Activated T-cell treated with anti-CD3 and anti-CD28 coated beads for 24 hours (primary cell): ENCODE measurements at regions not wholly inside any gene's neighbourhood (a gene's known extent, or its start where the extent isn't known, plus 50 kb on each side); places are given as distances from the start of the nearest gene placed in this dataset.
"Not testable (repeated sequence)": the region's sequence is repeated elsewhere in the genome, so short reads cannot be mapped to it uniquely, and the experiment has no call there.

Source experiments
- DNase-seq: peaks from one replicate; pipeline ENCODE4 v3.0.0-alpha.2; 2020; ENCODE audit warnings: low read depth

DNA sequence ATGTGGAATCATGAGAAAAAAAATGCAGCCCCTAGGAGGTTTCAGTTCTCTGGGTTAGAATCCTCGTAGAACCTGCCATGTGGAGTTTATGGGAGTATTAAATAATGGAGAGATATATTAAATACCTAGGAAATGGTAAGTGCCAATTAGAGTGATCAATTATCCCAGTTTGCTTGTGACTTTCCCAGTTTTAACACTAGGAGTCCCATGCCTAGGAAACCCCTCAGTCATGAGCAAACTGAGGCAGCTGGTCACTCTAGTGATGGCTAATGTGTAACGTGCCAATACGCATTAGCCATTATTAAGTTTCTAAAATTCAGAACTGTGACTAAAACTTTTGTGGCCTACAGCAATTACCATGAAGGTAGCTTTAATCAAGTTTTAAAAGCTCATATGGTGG is 720.6 kb downstream of the TAF11L14 start:
- no peak for DNase-seq

DNA sequence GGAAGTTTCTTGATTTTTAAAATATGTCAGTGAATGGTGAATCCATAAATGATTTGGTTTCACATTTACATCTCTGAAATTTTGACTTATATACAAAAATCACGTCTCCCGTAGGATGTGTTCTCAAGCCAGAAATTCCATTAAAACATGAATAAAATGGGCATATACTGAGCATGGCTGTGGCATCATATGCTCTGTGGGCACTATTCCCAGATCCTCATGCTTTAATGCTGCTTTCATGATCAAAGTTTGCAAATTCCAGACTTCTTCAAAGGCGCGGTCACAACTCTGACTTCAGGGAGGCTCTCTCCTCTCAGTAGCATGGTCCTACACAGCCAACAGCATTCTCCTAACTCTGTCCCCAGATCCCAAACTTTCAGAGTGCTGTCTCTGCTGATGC is 723.2 kb downstream of the TAF11L14 start:
- DNase-seq: no peak

DNA sequence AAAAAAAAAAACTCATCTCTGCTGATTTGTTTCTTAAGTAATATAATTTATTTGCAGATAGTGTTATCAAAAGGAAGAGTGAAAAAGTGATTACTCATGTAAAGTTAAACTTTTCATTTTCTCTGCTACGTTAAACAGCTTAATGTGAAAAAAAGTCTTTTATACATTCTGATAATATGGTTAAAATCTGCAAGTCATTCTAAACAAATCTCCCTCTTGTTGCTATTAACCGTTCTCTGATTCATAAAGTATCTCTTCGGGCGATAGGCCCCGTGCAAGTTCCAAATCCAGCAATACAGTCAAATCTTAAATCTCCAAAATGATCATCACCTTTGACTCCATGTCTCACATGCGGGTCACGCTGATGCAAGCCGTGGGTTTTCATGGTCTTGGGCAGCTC is 732.0 kb downstream of the TAF11L14 start:
- no peak for DNase-seq

DNA sequence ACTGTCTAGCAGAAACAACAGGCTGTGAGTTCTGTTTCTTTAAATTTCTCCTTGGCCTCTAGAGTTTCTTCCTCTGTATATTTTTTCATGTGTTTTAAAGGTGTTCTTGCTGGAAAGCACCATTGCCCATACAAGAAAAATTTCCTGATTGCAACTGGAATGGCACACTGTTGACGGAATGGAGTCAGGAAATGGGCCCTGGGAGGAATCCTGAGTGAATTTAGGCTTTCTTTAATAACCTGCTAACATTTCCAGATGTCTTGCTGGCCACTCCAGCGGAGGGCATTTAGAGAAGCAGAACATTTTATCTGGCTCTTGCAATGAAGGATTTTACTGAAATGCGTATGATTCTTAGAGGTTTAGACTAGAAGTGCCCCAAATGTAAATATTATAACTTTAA is 736.3 kb downstream of the TAF11L14 start:
- DNase-seq: no peak

DNA sequence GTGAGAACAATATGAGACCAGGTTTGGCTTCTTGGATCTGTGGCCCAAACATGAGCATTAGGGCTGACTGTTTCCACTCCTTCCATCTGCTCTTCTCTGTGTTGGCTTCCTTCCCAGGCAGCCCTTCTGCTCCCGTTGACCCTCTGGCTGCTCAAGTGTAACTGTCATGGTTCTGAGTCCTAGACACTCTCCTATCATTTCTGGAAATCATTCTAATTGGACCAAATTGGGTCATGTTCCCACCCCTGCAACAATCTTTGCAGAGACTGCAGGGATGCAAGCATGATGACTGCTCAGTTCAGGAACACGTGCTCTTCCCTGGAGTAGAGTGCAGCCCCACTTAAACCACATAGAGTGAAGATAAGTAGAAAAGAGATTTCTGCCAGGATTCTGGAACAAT is 741.4 kb downstream of the TAF11L14 start:
- no peak for DNase-seq

DNA sequence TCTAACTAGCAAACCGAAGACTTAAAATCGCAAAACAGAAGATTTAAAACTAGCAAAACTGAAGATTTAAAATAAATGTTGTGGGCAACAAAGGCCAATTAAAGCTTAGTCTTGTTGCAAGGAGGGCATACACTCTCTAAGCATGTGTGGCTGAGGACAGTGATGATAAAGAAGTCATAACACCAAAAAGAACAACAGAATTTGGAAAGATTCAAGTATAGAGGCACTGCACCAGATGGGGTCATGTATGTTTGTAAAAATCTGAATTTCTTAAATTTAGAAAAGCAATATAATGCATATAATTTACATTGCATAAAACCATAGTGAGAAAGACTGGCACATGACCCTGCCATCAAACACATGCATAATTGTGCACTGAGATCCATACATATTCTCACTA is 743.8 kb downstream of the TAF11L14 start:
- DNase-seq: no peak

DNA sequence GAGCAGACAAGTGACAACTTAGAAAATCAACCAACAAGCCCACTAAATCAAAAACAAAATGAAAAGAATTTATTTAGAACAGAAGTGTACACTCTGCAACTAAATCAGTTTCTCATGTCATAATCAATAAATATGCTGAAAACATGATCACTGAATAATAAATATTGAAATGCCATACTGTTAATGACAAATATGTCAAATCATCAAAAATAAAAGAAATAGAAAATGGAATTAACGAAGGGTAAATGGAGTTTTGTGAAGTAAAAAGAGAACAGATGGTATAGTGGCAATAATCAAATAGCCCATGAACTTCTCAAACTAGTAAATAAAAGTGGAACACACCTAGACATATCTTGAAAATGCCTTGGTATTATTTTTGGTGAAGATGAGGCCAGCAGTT is 744.9 kb downstream of the TAF11L14 start:
- no peak for DNase-seq

DNA sequence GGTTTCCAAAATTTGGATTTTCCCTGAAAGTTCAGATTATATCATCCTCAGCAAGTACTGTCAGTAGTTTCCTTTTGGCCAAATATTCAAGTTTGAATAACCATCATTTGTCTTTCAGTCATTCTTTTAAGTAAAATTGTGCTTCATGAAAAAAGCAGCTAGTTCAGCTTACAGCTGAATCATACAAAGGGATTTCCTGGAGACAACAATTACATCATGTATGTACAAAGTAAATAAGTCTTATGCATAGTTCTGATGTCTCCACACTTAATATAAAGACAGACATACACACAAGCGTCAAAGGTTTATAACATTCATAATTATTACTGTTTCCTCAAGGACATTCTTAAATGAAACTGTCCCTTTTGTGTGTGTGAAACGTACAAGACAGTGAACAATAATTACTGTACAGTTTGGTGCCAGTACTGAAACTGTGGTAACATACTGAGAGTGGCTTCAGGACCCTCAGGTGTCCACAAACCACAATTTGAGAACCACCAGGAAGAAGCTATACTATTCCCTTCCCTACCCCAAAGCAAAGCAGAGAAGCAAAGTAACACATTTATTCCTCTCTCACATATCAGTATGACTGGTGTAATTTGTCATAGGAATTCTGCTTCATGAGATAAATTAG is 746.6 kb downstream of the TAF11L14 start:
- DNase-seq: no peak

DNA sequence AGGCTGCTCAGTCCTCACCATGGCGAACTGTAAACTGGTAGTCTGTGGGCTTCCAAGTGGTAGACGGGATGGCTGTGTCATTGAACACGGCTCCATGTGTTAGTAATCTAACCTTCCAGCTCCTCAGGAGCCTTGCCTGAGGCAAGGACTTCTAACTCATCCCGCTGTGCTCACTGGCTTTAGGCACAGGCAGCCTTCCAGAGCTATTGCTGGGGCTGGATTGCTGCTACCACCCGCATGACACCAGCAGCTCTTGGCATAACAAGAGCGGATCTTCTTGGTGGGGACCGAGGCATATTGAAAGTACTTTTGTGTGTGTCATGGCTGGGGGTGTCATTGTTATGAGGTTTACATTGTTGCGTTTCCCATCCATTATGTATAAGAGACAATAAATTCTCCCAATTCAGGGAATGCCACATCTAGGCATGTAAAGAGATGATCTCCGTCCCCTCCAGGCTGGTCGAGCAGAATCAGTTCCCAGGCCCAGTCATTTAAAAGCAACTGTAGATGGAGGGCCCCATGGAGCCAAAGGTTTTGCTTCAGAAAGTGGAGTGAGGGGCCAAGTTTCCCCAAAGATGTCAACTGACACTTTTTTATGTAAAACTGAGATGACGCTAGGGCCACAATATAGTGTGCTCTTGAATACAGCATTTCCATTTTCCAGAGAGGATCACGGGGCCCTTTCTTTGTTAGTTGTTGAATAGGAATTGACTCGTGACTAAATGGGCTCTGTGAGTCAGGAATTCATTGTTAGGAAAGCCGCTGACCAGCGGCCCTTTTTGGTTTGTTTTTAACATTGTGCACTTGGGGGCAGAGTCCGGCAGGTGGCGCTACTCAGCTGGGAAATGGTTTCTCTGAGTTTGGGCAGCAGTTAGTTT is 759.5 kb downstream of the TAF11L14 start:
- DNase-seq: peak; percentile 14

DNA sequence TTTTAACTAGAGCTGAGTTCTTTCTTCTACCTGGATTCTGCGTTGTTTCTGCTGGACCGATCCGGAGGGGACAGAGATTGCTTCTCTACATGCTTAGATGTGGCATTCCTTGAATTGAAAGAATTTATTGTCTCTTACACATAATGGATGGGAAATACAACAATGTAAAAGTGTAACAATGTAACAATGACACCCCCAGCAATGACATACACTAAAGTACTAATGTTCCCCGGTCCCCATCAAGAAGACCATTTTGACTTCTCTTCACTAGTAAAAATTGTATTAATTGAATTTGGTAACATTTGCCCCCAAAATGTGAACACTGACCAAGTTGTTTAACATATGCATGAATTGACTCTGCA is 760.2 kb downstream of the TAF11L14 start:
- no peak for DNase-seq

DNA sequence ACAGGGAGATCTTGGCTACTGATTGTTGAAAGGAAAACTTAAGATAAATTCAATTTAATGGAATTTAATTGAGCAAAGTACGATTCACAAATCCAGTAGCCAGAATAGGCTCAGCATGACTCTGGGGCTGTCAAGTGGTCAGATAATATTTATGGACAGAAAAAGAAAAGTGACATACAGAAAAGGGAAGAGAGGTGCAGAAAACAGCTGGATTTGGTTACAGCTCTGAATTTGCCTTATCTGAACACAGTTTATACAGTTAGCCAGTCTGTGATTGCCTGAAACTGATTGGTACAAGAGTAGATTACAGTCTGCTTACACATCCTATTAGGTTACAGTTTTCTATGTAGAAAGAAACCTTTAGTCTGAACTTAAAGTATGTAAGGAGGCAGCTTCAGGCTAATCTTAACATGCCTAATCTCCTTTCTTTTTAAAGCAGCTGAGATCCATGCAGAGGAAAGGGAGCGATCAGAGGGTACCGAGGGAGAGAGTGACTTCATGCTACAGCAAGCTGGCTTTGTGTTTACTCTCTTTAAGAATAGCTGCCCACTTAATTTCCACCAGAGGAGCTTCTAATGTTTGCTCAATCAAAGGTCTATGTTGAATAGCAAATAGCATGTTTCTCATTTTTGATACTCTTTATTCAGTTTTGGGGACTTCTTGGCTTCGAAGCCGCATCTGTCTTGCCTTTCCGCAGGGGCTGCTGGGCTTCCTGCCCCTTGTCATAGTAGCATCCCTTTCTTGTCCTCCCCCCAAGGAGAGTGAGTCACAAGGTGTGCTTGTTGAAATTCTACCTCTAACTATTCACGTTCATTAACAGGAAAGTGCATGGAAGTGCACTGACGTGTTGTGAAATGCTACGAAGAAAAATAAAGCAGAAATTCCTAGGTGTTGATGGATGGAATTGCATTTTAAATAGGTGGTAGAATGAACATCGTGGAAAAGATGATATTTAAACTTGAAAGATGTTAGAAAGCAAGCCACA is 761.2 kb downstream of the TAF11L14 start:
- DNase-seq: no peak

DNA sequence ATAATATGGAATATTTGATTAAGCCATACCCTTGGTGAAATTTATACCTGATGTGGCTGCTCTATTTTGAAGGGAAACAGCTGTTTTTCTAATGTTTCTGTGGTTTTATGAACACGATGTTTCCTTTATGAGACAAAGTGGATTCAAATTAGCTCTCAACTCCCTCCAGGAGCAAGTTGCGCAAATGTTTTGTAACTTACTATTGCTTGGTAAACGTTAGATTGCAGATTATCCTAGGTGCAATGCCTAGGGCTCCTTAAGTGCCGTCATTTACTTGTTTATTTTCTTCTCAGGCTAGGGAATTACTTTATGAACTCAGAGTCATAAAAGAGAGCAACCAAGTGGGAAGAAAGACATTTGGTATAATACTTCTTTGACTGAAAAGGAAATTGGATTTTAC is 763.1 kb downstream of the TAF11L14 start:
- no peak for DNase-seq

DNA sequence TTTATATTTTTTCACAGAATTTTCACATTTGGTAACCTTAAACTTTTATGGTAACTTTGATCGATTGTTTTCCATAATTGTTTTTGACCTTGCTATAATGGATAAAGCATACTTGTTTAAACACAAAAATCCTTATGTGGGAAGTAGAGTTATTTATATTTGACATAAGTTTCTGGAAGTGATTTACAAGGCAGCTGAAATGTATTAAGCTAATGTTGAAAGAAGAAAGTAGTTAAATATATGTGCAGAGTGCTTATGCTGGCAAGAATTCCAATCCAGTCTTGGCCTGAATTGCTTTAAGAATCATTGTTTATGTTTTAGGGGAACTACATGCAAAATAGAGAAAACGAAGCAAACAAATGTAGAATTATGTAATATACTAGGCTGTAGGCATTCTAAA is 763.6 kb downstream of the TAF11L14 start:
- DNase-seq: no peak

DNA sequence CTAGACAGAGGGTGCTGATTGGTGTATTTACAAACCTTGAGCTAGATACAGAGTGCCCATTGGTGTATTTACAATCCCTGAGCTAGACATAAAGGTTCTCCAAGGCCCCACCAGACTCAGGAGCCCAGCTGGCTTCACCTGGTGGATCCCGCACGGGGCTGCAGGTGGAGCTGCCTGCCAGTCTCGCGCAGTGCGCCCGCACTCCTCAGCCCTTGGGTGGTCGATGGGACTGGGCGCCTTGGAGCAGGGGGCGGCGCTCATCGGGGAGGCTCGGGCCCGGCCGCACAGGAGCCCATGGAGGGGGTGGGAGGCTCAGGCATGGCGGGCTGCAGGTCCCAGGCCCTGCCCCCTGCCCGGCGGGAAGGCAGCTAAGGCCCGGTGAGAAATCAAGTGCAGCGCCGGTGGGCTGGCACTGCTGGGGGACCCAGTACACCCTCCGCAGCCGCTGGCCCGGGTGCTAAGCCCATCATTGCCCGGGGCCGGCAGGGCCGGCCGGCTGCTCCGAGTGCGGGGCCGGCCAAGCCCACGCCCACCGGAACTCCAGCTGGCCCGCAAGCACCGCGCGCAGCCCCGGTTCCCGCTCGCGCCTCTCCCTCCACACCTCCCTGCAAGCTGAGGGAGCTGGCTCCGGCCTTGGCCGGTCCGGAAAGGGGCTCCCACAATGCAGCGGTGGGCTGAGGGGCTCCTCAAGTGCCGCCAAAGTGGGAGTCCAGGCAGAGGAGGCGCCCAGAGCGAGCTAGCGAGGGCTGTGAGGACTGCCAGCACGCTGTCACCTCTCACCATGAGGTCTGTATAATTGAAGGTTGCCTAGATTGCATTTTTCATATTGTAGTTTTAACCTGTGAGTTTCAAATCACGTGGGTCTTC is 765.4 kb downstream of the TAF11L14 start:
- not testable (repeated sequence) for DNase-seq

DNA sequence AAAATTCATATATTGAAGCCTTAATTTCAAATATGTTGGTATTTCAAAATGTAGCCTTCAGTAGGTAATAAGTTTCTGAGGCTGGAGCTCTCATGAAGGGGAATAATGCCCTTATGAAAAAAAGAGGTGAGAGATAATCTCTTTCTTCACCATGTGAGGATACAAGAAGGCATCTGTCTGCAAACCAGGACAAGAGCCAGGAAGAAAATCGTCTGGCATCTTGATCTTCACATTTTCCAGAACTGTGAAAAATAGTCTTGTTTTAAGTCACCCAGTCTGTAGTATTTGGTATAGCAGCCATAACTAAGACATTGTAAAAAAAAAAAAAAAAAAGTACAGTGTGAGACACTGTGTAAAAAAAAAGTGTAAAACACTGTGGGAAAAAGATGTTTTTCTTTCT is 768.9 kb downstream of the TAF11L14 start:
- DNase-seq: no peak

DNA sequence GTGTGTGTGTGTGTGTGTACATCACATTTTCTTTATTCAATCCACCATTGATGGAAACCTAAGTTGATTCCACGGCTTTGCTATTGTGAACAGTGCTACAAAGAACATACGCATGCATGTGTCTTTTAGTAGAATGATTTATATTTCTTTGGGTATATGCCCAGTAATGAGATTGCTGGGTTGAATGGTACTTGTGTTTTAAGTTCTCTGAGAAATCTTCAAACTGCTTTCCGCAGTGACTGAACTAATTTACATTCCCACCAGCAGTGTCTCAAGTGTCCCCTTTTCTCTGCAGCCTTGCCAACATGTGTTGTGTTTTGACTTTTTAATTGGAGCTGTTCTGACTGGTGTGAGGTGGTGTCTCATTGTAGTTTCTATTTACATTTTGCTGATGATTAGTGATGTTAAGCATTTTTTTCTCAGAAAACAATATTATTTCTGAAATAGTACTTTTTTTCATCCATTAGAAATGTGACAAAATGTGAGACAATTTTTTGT is 769.7 kb downstream of the TAF11L14 start:
- no peak for DNase-seq

DNA sequence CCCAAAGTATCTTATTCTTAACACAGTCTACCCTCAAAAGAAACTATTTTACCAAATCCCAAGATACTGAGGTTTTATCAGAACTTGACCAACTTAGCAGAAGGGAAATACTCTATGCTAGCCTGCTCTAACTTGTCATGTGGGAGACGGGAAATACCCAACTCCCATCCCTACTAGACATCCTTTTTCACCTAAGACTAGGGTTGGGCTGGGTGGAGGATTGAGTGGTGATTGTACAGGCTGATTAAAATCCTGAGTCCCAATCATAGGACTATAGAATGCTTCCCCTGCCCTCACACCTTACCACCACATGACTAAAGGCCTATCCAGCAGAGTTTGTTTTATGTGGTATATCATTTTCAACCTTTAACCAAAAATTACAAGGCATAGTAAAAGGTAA is 786.5 kb downstream of the TAF11L14 start:
- DNase-seq: no peak

DNA sequence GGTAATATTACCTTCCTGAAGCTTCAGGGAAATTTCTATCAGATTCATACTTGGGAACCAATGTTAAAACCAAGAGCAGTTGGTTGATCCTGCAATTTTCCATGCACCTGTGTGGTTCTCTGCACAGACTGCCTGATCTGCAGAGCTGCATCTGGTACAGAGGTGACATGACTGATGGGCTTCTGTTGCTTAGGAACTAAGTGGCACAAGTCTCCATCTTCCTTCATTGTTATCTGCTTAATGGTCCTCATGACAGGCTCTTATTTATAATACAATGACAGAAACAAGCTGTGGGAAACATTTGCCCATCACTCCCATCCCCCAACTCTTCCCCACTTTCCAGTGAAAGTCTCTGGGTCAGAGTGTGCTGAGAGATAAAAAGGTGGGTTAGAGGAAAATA is 799.1 kb downstream of the TAF11L14 start:
- no peak for DNase-seq

DNA sequence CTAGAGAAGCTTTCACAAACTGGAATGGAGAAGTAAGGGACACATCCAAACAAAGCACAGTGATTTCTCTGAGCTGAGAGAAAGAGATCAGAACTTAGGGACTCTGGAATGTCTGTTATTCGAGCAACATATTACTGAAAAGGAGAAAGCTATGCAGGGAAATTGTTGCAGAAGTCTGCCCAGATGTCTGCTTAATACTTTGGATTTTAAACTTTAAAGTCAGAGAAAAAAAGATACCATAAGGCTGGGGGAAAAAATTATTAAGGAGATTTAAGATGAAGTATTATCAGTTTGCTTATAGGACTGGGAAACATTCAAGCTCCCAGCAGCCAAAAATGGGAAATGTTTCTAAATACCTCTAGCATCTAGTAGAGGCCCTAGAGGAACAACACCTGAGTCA is 803.9 kb downstream of the TAF11L14 start:
- no peak for DNase-seq

DNA sequence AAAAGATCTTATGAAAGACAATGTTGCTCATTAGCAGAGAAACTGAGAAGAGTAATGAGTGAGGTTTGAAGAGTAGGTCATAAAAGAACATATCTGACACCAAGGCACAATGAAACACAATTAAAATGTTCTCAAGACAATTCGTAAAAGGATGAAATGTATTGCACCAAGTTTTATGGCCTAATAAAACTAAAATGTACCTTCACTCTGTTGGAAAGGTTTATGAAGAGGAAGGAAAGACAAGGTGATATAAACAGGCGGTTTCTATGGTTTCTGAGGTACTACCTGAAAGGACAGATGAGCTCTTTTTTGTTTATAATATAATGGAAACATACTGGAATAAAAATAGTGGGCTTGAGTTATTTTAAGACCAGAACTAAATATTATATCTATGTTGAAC is 821.3 kb downstream of the TAF11L14 start:
- DNase-seq: no peak

DNA sequence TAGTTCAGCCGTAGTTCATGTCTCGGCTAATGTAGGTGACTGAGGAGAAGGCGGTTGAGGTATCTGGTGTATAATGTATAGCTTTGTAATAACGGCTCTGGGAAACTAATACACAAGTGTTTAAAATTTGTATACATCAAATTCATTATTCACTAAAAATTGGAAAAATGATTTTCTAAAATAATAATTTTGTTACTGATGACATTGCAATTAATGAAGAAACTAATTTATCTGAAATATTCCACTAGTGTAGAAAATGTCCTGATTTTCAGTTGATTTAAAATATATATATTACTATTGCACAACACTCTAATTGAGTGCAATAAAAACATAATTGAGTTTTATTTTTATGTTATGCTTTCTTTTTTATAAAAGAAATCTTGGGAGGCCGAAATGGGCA is 823.0 kb downstream of the TAF11L14 start:
- no peak for DNase-seq
